SK-N-SH (cell line): ENCODE measurements at regions not wholly inside any gene's neighbourhood (a gene's known extent, or its start where the extent isn't known, plus 50 kb on each side); places are given as distances from the start of the nearest gene placed in this dataset.

Experiments
- CTCF ChIA-PET: fragments of 300-600, 350-600 bp; formaldehyde crosslinking; extraction: SDS; loops from one replicate; lab custom pipeline; 2021; lab: Yijun Ruan, JAX
- POLR2A ChIA-PET: fragments of 350-600 bp; sonication (Branson Sonifier 250); formaldehyde crosslinking; extraction: SDS; loops from one replicate; lab custom pipeline; 2020; ENCODE audit warnings: antibody characterized with exemption, inconsistent platforms; lab: Yijun Ruan, JAX
- DNase-seq: peaks from one replicate; pipeline ENCODE4 v3.0.0; 2012
- H2AFZ ChIP-seq: fragments of 200-600 bp; sonication (generic); 2 replicates; pipeline ENCODE4 v1.8.1; 2016; ENCODE audit warnings: antibody characterized with exemption, mild to moderate bottlenecking, low read depth
- H3F3A ChIP-seq: fragments of 200-600 bp; sonication (generic); replicated peaks from 2 replicates; pipeline ENCODE3; 2016; ENCODE audit warnings: antibody characterized with exemption, mild to moderate bottlenecking; ENCODE audit not compliant: insufficient read depth
- H3K27ac ChIP-seq, 2 experiments: fragments of 200-500 bp in 1 of 2; fragments of 200-600 bp in 1 of 2; sonication (Bioruptor generic) in 1 of 2; sonication (generic), shearing (Covaris generic) in 1 of 2; 2 replicates each; pipeline versions ENCODE4 v1.5.1 to v1.6.1; 2014 to 2016; ENCODE audit warnings: low read depth in 2 of 2, inconsistent platforms in 1 of 2, low read length in 1 of 2, mild to moderate bottlenecking in 1 of 2, mixed read lengths in 1 of 2
- H3K27me3 ChIP-seq: fragments of 200-600 bp; sonication (generic), shearing (Covaris generic); 2 replicates; pipeline ENCODE4 v1.6.1; 2016; ENCODE audit warnings: mixed run types; ENCODE audit not compliant: insufficient read depth
- H3K36me3 ChIP-seq, 2 experiments: fragments of 200-500 bp in 1 of 2; fragments of 200-600 bp in 1 of 2; sonication (Bioruptor generic) in 1 of 2; sonication (generic) in 1 of 2; replicated peaks in 1 of 2; 2 replicates each; pipeline versions ENCODE3 to v1.5.1; 2014 to 2016; ENCODE audit warnings: low read length in 1 of 2, mild to moderate bottlenecking in 1 of 2; ENCODE audit not compliant: insufficient read depth in 2 of 2, control insufficient read depth in 1 of 2
- H3K4me1 ChIP-seq, 2 experiments: fragments of 200-500 bp in 1 of 2; fragments of 200-600 bp in 1 of 2; sonication (Bioruptor generic) in 1 of 2; sonication (generic), shearing (Covaris generic) in 1 of 2; 2 replicates each; pipeline versions ENCODE4 v1.5.1 to v1.6.1; 2014 to 2016; ENCODE audit warnings: low read depth in 1 of 2, low read length in 1 of 2, mixed run types in 1 of 2; ENCODE audit not compliant: insufficient read depth in 2 of 2, control insufficient read depth in 1 of 2
- H3K4me2 ChIP-seq: fragments of 200-600 bp; sonication (generic), shearing (Covaris generic); 2 replicates; pipeline ENCODE4 v1.6.1; 2017; ENCODE audit warnings: mixed run types
- H3K4me3 ChIP-seq, 2 experiments: fragments of 200-500 bp in 1 of 2; fragments of 200-600 bp in 1 of 2; sonication (Bioruptor generic) in 1 of 2; sonication (generic), shearing (Covaris generic) in 1 of 2; 2 replicates each; pipeline versions ENCODE4 v1.5.1 to v1.8.1; 2014 to 2016; ENCODE audit warnings: low read depth in 2 of 2, inconsistent platforms in 1 of 2, low read length in 1 of 2, mild to moderate bottlenecking in 1 of 2, mixed read lengths in 1 of 2, moderate library complexity in 1 of 2
- H3K79me2 ChIP-seq: fragments of 200-600 bp; sonication (generic); 2 replicates; pipeline ENCODE4 v1.8.1; 2017; ENCODE audit warnings: mild to moderate bottlenecking; ENCODE audit not compliant: insufficient read depth
- H3K9ac ChIP-seq: fragments of 200-600 bp; sonication (generic); 2 replicates; pipeline ENCODE4 v1.6.1; 2017; ENCODE audit warnings: mixed run types
- H3K9me2 ChIP-seq: fragments of 200-600 bp; sonication (generic); 2 replicates; pipeline ENCODE4 v1.6.1; 2017; ENCODE audit warnings: mixed run types
- H3K9me3 ChIP-seq: fragments of 200-600 bp; sonication (generic); 2 replicates; pipeline ENCODE4 v1.6.1; 2017; ENCODE audit warnings: mixed run types, mild to moderate bottlenecking, moderate library complexity
- H4K20me1 ChIP-seq: fragments of 200-600 bp; sonication (generic); 2 replicates; pipeline ENCODE4 v1.6.1; 2017; ENCODE audit warnings: mild to moderate bottlenecking, mixed run types; ENCODE audit not compliant: insufficient read depth
- ELF1 ChIP-seq: IDR thresholded peaks from 2 replicates; pipeline ENCODE4 v1.4.0; 2012
- FOSL2 ChIP-seq: IDR thresholded peaks from 2 replicates; pipeline ENCODE4 v1.4.0; 2012; ENCODE audit warnings: low read depth, mild to moderate bottlenecking, moderate library complexity, borderline replicate concordance
- MXI1 ChIP-seq: IDR thresholded peaks from 2 replicates; pipeline ENCODE4 v1.6.1; 2012; ENCODE audit warnings: mild to moderate bottlenecking, low read depth, low read length, improper control_type of control experiment
- NFIC ChIP-seq: IDR thresholded peaks from 2 replicates; pipeline ENCODE4 v1.4.0; 2012; ENCODE audit warnings: borderline replicate concordance
- POLR2AphosphoS5 ChIP-seq: IDR thresholded peaks from 2 replicates; pipeline ENCODE4 v1.6.1; 2012; ENCODE audit warnings: low read depth, low read length
- RCOR1 ChIP-seq: fragments of 150-350 bp; IDR thresholded peaks from 2 replicates; pipeline ENCODE4 v1.6.1; 2017; ENCODE audit warnings: antibody characterized with exemption, low read length
- REST ChIP-seq: IDR thresholded peaks from 2 replicates; pipeline ENCODE4 v1.6.1; 2012; ENCODE audit warnings: mild to moderate bottlenecking, low read depth, low read length, moderate library complexity
- USF1 ChIP-seq: IDR thresholded peaks from 2 replicates; pipeline ENCODE4 v1.4.0; 2012; ENCODE audit warnings: low read depth, borderline replicate concordance
- WGBS: methylation state at CpG from one replicate; pipeline ENCODE4 v1.1.6; 2017; ENCODE audit warnings: low lambda C conversion rate; 5-methylcytosine and 5-hydroxymethylcytosine counted together
- TF ChIP-seq, protein P1 (sequence below): fragments of 200-600 bp; sonication (generic); IDR thresholded peaks from 2 replicates; pipeline ENCODE4 v1.6.1; 2017; ENCODE audit warnings: antibody characterized with exemption, mild to moderate bottlenecking, moderate library complexity

DNA sequence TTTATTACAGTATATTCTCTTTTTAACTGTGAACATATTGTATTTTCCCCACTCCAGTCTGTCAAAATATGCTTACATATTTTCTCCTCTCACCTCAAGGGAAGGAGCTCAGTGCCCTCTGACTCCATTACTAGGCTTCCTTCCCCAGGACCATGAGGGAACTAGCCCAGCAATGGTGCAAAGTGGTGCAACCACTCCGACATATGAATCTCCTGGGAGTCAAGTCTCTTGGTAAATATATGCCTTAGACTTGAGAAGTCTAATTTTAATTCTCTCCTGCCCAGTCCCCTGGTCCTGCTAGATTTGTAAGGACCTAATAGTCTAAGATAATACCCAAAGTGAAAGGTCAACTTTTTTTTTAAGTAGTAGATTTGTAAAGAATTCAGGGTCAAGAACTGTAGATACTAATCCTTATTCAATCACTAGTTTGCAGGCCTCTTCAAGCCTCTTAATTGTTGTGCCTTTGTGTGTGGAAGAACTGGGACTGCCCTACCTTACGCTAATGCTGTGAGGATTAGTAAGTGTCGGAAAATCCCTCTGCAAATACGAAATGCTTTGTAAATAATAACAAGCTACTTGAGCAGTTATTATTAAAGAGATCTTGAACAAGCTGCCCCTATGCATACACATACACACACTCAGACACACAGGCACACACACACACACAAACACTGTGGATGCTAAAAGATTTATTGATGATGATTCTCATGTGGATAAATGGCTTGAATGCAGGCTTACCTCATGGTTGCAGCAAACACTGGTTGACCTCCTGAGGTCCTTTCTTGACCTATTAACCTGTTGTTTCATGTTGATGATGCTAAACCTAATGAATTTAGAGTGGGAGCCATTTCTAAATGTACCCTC lies 251.2 kb upstream of the PARD3B start (continued):
- TF ChIP-seq POLR2AphosphoS5, result no peak
- TF ChIP-seq NFIC, result no peak
- no peak for TF ChIP-seq MXI1
- TF ChIP-seq ELF1, result no peak
- TF ChIP-seq RCOR1, result no peak
- no peak for TF ChIP-seq FOSL2
- no peak for TF ChIP-seq USF1

DNA sequence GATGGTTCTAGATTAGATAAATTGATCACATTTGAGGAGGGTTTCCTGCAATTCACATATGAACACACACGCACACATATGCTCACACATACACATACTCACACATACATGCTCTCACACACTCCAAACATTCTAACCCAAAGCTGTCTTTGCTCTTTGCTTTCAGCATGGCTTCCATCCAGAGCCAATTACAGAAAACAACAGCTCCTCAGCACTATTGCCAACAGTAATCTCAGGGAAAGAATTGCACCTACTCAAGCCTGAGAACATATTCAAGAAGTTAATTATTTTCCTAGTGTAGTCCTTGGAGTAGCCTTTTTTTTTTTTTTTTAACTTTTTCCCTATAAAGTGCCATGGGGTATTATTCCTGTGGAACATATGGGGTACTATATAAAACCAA lies 246.9 kb upstream of the PARD3B start:
- no peaks in the 10 kb centered on the region for H4K20me1 ChIP-seq
- H3K9me2 ChIP-seq, result no peaks in the 10 kb centered on the region
- POLR2A ChIA-PET, result no interaction called here
- no peaks in the 10 kb centered on the region for H3K79me2 ChIP-seq
- H2AFZ ChIP-seq, result no peak overlapping the region
- no peak overlapping the region for H3K27ac ChIP-seq
- CTCF ChIA-PET, result interaction anchor here (0.6 to 1.0 kb wide), 2 partner anchors 13 to 28 kb away, joined by 3 read pairs; no protein-coding TSS in a partner anchor
- no peaks in the 10 kb centered on the region for H3F3A ChIP-seq
- 65% methylated on average over 1 of the region's 1 CpG for WGBS
- H3K4me2 ChIP-seq, result no peak overlapping the region
- no peak overlapping the region for H3K9ac ChIP-seq
- H3K9me3 ChIP-seq, result no peaks in the 10 kb centered on the region
- H3K4me3 ChIP-seq, result no peak overlapping the region
- H3K36me3 ChIP-seq, result no peaks in the 10 kb centered on the region
- no peak for DNase-seq
- H3K4me1 ChIP-seq, result no peaks in the 10 kb centered on the region
- H3K27me3 ChIP-seq, result no peaks in the 10 kb centered on the region; the same call in 1 of the 2 replicates
- TF ChIP-seq NFIC (no peak), REST (no peak)
- TF ChIP-seq, protein P1, sequence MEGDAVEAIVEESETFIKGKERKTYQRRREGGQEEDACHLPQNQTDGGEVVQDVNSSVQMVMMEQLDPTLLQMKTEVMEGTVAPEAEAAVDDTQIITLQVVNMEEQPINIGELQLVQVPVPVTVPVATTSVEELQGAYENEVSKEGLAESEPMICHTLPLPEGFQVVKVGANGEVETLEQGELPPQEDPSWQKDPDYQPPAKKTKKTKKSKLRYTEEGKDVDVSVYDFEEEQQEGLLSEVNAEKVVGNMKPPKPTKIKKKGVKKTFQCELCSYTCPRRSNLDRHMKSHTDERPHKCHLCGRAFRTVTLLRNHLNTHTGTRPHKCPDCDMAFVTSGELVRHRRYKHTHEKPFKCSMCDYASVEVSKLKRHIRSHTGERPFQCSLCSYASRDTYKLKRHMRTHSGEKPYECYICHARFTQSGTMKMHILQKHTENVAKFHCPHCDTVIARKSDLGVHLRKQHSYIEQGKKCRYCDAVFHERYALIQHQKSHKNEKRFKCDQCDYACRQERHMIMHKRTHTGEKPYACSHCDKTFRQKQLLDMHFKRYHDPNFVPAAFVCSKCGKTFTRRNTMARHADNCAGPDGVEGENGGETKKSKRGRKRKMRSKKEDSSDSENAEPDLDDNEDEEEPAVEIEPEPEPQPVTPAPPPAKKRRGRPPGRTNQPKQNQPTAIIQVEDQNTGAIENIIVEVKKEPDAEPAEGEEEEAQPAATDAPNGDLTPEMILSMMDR, result no peak
